ELR (cell line): ENCODE measurements at regions not wholly inside any gene's neighbourhood (a gene's known extent, or its start where the extent isn't known, plus 50 kb on each side); places are given as distances from the start of the nearest gene placed in this dataset.
"Not testable (repeated sequence)": the region's sequence is repeated elsewhere in the genome, so short reads cannot be mapped to it uniquely, and the experiment has no call there.

ENCODE experiments used
- DNase-seq: peaks from one replicate; pipeline ENCODE4 v3.0.0-alpha.2; 2015; ENCODE audit warnings: low read depth

- DNase-seq, result no peak
These were observed 272.8 kb downstream of the CYRIA start for GRCh38 chr2:16392647-16393499.

DNA sequence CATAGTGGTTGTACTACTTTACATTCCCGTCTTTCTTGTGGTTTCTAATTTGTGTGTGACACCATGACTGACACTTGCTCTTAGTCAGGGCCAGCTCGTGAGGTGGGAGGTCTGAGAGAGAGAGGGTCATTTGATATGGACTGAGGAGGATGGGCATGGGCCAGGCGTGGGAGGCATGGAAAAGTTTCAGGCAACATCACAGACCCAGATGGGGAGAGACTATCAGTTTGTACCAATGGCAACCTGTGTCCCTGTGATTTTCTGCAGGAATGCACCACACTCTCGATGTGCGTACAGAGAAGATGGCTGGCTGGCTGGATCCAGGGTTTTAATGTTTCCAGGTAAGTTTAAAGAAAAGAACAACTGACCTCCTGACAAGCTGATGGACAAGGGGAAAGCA, 273.6 kb downstream of the CYRIA start:
- no peak for DNase-seq

DNA sequence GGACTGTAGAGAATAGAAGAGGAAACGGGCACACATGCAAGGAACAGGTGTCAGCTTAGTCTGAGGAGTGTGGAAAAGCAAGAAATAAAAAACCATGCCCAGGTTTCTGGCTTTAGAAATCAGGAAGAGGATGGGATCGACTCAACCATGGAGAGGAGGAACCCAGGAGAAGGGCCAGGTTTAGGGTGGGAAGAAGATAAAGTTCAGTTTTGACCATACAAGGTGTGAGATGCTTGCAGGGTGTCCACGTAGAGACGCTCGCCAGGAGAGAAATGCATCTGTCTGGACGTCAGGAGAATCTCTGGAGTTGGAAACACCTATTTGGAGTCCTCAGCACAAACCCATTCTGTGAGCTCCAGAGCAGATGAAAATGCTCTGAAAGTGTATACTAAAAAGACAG, 275.1 kb downstream of the CYRIA start:
- no peak for DNase-seq

DNA sequence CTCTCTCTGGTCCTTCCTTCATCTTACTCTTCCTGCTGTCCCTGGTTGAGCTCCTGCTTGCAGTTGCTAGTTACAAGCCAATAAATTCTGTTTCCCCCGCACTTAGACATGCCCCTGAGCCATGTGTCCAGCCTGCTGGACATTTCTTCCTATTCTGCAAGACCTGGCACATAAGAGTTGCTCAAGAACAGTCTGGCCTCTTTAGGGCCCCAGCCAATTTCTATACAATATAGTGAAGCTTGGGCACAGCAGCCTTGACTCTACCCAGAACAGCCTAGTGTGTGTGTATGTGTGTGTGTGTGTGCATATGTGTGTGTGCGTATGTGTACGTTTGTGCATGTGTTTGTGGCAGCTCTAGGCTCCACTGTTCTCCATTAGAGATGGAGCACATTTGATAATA, 276.0 kb downstream of the CYRIA start:
- DNase-seq, result no peak

GRCh38 chr2:16388199-16388830, 277.3 kb downstream of the CYRIA start:
- DNase-seq, result not testable (repeated sequence)

GRCh38 chr2:16387461-16387984, 278.1 kb downstream of the CYRIA start:
- no peak for DNase-seq

DNA sequence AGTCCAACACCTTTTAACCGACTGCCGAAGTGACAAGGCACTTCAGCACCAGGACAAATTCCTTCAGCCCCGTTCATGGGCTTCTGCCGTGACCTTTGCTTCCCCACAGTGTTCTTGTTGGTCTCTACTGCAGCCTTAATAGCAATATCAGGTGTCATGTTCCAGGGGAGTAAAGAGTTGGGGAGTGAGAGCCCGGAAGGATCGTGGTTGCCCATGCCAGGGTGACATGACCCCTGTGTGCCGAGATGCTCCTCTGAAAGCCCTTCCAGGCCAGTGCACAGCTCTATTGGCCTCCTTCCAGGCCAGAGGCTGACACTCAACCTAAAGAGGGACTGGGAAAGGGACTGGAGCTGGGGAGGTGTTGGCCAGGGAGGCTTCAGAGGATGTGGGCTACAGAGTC, 279.2 kb downstream of the CYRIA start:
- no peak for DNase-seq

- no peak for DNase-seq
These were observed 279.6 kb downstream of the CYRIA start for GRCh38 chr2:16386031-16386430.

DNA sequence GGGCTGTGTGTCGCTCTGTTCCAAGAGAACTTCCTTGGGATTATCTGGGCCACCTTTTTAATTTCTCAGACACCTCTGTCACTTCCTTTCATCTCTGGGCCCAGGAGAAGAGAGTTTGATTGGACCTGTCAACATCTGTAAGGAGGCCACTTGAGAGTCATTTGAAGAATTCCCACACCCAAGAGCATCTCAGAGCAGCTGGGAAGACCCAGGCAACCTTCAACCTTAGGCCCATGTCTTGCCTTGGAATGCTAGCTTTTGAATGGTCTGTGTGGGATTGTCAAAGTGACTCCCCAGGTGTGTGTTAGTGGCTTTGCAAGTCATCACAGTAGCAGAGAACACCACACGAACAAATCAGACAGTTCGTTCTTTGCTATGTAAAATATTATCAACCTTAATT, 280.3 kb downstream of the CYRIA start:
- DNase-seq, result no peak

- no peak for DNase-seq
These were observed 282.2 kb downstream of the CYRIA start for GRCh38 chr2:16383411-16383810.

- no peak for DNase-seq
These were observed 283.2 kb downstream of the CYRIA start for GRCh38 chr2:16382451-16382850.

- no peak for DNase-seq
These were observed 284.1 kb downstream of the CYRIA start for GRCh38 chr2:16381511-16381910.

DNA sequence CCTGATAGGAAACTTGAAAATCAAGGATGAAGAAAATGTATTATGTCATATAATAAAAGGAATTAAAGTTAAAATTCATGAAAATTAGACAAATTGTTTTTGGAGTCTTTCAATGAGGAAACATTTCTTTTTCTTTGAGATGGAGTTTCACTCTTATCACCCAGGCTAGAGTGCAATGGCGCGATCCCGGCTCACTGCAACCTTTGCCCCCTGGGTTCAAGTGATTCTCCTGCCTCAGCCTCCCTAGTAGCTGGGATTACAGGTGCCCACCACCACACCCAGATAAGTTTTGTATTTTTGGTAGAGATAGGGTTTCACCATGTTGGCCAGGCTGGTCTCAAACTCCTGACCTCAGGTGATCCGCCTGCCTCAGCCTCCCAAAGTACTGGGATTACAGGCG, 285.7 kb downstream of the CYRIA start:
- not testable (repeated sequence) for DNase-seq

DNA sequence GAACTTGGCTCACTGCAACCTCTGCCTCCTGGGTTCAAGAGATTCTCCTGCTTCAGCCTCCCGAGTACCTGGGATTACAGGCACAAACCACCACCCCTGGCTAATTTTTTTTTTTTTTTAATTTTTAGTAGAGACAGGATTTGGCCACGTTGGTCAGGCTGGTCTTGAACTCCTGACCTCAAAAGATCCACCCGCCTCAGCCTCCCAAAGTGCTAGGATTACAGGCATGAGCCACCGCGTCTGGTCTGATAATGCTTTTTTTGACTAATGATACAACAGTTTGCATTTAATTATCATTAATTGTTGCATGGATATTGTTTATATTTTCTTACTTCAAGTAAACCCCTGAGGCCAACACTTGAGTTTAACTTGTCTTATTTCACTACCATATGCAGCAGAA, 286.6 kb downstream of the CYRIA start:
- DNase-seq, result not testable (repeated sequence)

DNA sequence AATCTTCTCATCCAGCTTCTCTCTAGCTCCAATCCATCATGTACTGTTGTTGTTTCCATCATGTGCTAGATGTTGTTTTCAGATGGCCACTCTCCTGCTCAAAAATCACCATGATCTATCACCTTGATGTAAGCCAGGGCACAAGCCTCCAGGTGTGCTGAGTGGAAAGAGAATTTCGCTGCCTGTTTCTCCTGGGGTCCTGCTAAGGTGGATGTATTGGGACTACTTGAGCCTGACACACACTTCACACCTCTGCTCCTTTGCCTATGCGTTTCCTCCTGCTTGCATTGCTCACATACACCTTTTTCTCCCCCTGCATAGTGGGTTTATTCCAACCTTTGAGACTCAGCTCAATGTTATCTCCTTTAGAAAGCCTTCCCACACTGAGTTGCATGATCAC, 287.6 kb downstream of the CYRIA start:
- no peak for DNase-seq

- DNase-seq, result no peak
These were observed 289.7 kb downstream of the CYRIA start for GRCh38 chr2:16375981-16376380.

DNA sequence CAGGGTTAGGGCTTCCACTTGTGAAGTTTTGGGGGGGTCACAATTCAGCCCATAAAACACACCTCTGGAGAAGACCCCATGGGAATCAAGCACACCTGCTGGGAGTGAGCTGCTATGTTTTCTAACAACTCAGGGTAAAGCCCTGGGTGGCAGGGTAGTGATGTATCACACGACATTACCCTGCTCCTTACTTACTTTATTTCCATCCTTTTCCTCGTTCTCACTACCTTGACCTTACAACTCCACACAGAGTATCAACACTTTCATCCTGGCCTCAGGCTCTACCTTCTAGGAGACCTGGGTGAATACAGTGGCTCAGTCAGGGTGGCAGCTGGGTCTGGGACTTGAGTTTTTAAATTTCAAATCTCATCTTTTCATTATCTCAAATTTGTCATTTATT, 290.3 kb downstream of the CYRIA start:
- no peak for DNase-seq

DNA sequence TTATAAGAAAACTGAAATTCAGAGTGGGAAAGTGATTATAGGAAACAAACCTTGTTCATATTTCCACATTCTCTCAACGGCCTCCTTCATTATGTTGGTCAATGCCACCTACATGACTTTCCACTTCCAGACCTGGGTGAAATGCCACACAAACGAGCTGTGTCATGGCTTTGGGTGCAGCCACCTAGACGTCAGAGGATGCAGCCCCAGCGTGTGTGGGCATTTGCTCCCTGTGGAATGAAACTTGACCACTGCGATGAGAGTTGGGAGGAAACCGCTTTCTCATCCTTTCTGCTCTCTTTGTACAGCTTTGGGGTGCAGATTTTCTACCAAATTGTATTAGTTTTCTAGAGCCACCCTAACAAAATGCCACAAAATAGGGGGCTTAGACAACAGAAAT, 291.0 kb downstream of the CYRIA start:
- DNase-seq, result no peak

DNA sequence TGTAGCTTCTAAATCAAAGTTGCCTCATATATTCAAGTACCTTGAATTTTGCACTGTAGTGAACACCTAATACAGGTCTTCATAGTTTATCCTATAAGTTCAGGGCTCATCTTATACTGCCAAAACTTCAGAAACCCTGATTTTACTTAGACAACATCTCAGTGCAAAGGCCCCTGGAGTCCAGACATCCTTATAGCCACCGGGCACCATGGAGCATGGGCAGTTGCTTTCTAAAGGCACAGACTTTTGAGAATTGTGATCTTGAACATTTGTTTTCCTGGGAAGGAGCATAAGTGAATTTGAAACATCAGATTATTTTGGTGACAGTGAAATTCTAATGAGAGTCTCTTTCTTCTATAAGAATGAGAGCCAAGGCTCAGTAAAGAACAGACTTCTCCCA, 292.3 kb downstream of the CYRIA start:
- no peak for DNase-seq

DNA sequence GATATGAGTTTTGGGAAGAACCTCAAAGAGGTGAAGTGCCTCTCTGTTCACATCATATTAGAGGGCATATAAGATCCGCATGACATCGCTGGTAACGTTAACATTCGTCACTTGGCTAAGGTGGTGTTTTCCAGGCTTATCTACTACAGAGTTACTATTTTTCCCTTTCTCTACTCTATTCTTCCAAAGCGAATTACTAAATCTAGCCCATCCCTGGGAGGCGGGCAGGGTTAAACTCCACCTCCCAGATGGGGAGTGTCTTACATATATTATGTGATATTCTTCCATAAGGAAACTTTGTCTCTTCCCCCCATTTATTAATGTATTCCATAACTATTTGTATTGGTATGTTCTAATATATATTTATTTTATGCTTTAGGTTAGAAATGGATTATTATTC, 293.9 kb downstream of the CYRIA start:
- no peak for DNase-seq

DNA sequence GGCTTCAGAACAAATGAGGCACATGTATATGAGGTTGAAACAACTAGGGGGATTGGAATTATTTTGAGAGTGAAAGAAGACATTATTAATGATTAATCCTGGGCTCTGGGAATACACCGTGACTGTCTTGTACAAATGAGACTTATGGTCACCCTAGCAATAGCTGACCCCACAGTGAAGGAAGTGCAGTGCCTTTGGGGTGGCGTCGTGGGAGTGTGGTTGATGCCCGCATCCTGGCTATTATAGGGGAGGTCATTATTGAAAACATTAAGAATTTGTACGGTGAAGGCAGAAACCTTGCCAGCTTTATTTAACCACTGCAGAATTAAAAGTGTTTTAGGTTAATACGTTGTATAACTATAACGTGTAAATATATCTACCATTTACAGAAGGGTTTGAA, 296.7 kb downstream of the CYRIA start:
- DNase-seq, result no peak

DNA sequence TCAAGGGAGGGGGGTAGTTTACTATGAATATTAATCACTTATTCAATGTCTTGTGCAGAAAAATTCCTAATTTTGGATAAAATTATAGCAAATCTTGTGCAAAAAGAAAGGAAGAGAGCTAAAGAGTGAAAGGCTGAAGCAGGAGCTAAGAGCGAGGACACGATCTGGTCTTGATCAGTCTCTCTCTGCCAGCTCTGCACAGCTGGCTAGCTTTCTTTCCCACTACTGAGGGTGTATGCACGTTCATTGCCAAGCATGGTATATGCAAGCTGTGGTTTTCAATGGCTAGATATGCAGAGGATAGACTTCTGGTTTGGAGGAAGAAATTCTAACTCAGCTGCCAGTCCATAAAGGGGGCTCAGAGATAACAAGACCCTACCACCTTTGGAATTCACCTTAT, 297.3 kb downstream of the CYRIA start:
- no peak for DNase-seq

GRCh38 chr2:16365366-16365765, 300.3 kb downstream of the CYRIA start:
- no peak for DNase-seq

- no peak for DNase-seq
These were observed 302.1 kb downstream of the CYRIA start for GRCh38 chr2:16363581-16363980.
